Uterus (tissue), 3 donors: ENCODE measurements at regions not wholly inside any gene's neighbourhood (a gene's known extent, or its start where the extent isn't known, plus 50 kb on each side); places are given as distances from the start of the nearest gene placed in this dataset.

Experiments
- DNase-seq, 2 donors: peaks; one replicate each; pipeline ENCODE4 v3.0.0-alpha.2; 2019 to 2020
- H3K27ac ChIP-seq, 2 donors: fragments of 200-600 bp; sonication (generic); 1 replicate in 1 of 2; 2 replicates in 1 of 2; pipeline ENCODE4 v1.5.1; 2016 to 2018
- H3K27me3 ChIP-seq, 2 donors: fragments of 200-600 bp; sonication (generic); one replicate each; pipeline ENCODE4 v1.5.1; 2018 to 2019; ENCODE audit warnings: control low read depth in 1 of 2
- H3K36me3 ChIP-seq, 2 donors: fragments of 200-600 bp; sonication (generic); one replicate each; pipeline ENCODE4 v1.5.1; 2019; ENCODE audit warnings: control low read depth in 1 of 2
- H3K4me1 ChIP-seq, 2 donors: fragments of 200-600 bp; sonication (generic); one replicate each; pipeline ENCODE4 v1.5.1; 2018 to 2019; ENCODE audit warnings: control low read depth in 1 of 2
- H3K4me3 ChIP-seq, 2 donors: fragments of 200-600 bp; sonication (generic); 1 replicate in 1 of 2; 2 replicates in 1 of 2; pipeline ENCODE4 v1.5.1; 2018 to 2019; ENCODE audit warnings: mild to moderate bottlenecking in 1 of 2
- H3K9me3 ChIP-seq, 2 donors: fragments of 200-600 bp; sonication (generic); one replicate each; pipeline ENCODE4 v1.5.1; 2019; ENCODE audit warnings: control low read depth in 1 of 2
- CTCF ChIP-seq, 4 experiments: fragments of 200-600 bp in 2 of 4; fragments of 450-650 bp in 2 of 4; sonication (generic) in 2 of 4; IDR thresholded peaks; one replicate each; pipeline ENCODE4 v1.5.1; 2016 to 2019; ENCODE audit warnings: antibody characterized with exemption in 4 of 4, mild to moderate bottlenecking in 2 of 4, moderate library complexity in 1 of 4
- POLR2A ChIP-seq, 2 donors: fragments of 450-650 bp; IDR thresholded peaks; one replicate each; pipeline ENCODE4 v1.6.1; 2016; ENCODE audit warnings: antibody characterized with exemption in 2 of 2, mild to moderate bottlenecking in 1 of 2, moderate library complexity in 1 of 2
- intact Hi-C: fragments of 100-400 bp; cut with DNase I; formaldehyde crosslinking; loops from one replicate; pipeline ENCODE4 v1.15.1; 2023; ENCODE audit warnings: low total_unique reads
- donor health status: DM: yes; HTN: yes; CAD: no.

- Histone ChIP-seq H3K27me3 (no peaks in the 10 kb centered on the region), H3K4me3 (no peak overlapping the region), H3K27ac (no peak overlapping the region), H3K9me3 (no peaks in the 10 kb centered on the region), H3K4me1 (no peaks in the 10 kb centered on the region), H3K36me3 (no peaks in the 10 kb centered on the region)
- no peak for DNase-seq
- intact Hi-C loops = no loop called here
- TF ChIP-seq POLR2A (IDR thresholded peaks at IDR 0.05) = no peak
- no peak for TF ChIP-seq CTCF (IDR thresholded peaks at IDR 0.05)
Measured at GRCh38 chr5:145548097-145548496, 287.0 kb downstream of the PRELID2 start.

DNA sequence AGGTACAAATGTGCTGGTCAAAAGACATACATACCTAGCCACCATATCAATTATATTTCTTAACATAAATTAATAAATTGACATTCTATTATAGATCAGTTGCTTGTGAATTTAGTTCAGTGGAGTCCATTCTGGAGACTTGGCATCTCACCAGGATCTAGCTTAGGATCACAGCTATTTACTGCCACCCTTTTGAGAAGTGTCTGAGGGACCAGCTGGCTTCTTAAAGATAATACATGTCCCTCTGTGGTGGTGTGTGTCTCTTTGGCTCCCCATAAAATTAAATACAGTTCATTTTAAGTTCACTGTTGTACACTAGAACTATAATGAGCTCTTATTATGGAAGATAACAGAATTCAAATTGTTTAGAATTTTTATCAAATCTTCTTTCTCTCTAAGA lies 290.7 kb downstream of the PRELID2 start:
- H3K9me3 ChIP-seq = no peaks in the 10 kb centered on the region
- no peaks in the 10 kb centered on the region for H3K27me3 ChIP-seq
- DNase-seq = no peak
- H3K4me1 ChIP-seq = no peaks in the 10 kb centered on the region
- H3K4me3 ChIP-seq = no peak overlapping the region
- intact Hi-C loops = no loop called here
- no peak overlapping the region for H3K27ac ChIP-seq
- H3K36me3 ChIP-seq = no peaks in the 10 kb centered on the region
- TF ChIP-seq POLR2A (IDR thresholded peaks at IDR 0.05) = no peak
- no peak for TF ChIP-seq CTCF (IDR thresholded peaks at IDR 0.05)

GRCh38 chr5:145543968-145544367 lies 291.2 kb downstream of the PRELID2 start:
- TF ChIP-seq POLR2A (IDR thresholded peaks at IDR 0.05) = no peak
- no peak for TF ChIP-seq CTCF (IDR thresholded peaks at IDR 0.05)
- DNase-seq = no peak
- no peak overlapping the region for H3K27ac ChIP-seq
- H3K9me3 ChIP-seq = no peaks in the 10 kb centered on the region
- H3K4me3 ChIP-seq = no peak overlapping the region
- H3K4me1 ChIP-seq = no peaks in the 10 kb centered on the region
- no peaks in the 10 kb centered on the region for H3K36me3 ChIP-seq
- intact Hi-C loops = no loop called here
- H3K27me3 ChIP-seq = no peaks in the 10 kb centered on the region

GRCh38 chr5:145540375-145540774 lies 294.8 kb downstream of the PRELID2 start:
- TF ChIP-seq POLR2A (IDR thresholded peaks at IDR 0.05) = no peak
- no peak for TF ChIP-seq CTCF (IDR thresholded peaks at IDR 0.05)
- intact Hi-C loops = no loop called here
- DNase-seq = no peak
- H3K4me3 ChIP-seq = no peak overlapping the region
- H3K9me3 ChIP-seq = no peaks in the 10 kb centered on the region
- H3K27ac ChIP-seq = no peak overlapping the region
- no peaks in the 10 kb centered on the region for H3K36me3 ChIP-seq
- no peaks in the 10 kb centered on the region for H3K27me3 ChIP-seq
- no peaks in the 10 kb centered on the region for H3K4me1 ChIP-seq

- Histone ChIP-seq H3K27me3 (no peaks in the 10 kb centered on the region), H3K36me3 (no peaks in the 10 kb centered on the region), H3K9me3 (no peaks in the 10 kb centered on the region), H3K4me1 (no peaks in the 10 kb centered on the region), H3K27ac (no peak overlapping the region), H3K4me3 (no peak overlapping the region)
- no peak for DNase-seq
- intact Hi-C loops = no loop called here
- TF ChIP-seq CTCF (IDR thresholded peaks at IDR 0.05) = no peak
- TF ChIP-seq POLR2A (IDR thresholded peaks at IDR 0.05) = no peak
Measured at GRCh38 chr5:145539201-145539600, 295.9 kb downstream of the PRELID2 start.
